NCI-H524 (cell line): ENCODE measurements at regions not wholly inside any gene's neighbourhood (a gene's known extent, or its start where the extent isn't known, plus 50 kb on each side); places are given as distances from the start of the nearest gene placed in this dataset.

Source experiments
- DNase-seq, 2 experiments: peaks; one replicate each; lab custom pipeline; 2025; lab: John Stamatoyannopoulos, UW

DNA sequence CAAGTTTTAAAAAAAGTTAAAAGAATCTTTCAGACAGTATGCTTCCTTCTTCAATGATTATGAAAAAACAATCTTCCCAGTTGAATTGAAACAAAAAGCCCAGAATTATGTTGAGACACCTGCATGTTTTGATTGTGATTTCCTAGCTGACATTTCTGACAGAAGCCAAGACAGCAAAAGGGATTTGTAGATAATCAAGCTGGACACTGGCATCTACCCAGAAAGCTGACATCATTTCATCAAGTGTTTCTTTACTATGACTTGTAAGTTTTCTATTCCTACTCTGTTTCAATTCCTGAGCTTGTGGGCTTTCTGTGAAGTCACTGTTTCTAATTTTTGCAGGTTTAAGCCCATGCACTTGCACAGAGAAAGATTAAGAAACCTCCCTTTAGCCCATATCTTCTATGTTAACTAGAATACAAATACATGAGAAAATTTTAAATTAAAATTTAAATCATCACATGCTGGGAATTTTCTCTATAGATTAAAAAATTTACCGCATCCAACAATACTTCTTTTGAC is 82.9 kb upstream of the CCDC85A start:
- DNase-seq: no peak

DNA sequence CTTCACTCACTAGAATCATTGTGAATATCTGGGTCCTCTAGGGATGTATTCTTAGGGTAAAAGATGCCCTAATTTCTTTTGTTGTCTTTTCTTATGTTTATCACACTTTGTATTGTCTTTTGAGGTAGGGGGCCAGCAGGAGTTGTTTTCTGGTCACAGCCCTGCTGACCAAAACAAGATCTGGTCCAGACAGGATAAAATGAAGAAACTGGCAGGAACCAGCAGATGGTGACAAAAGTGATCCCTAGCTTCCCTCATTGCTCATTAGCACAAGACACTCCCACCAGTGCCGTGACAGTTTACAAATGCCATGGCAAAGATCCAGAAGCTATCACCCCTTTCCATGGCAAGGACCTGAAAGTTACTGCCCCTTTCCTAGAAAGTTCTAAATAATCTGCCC is 81.7 kb upstream of the CCDC85A start:
- peak in 1 of 2 experiments; percentile 8 for DNase-seq

- no peak for DNase-seq
These were observed 80.9 kb upstream of the CCDC85A start for GRCh38 chr2:56102866-56103265.

DNA sequence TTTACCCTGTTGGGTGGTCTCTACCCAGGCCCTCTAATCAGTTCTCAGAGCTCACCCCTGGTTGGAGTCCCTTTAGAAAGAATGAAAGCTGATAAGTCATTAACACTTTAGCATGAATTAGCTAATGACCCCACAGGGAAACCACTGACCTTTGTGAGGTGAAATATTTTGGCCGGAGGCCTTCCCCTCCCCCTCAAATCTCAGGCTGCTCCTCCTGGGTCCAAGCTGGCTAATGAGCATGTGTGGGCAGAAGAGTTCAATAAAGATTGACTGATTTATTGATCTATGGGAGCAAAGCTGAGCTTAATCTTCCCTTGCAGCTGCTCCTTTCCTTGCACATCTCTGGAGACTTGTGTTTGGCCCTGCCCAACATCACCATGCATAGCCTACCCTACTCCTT is 78.8 kb upstream of the CCDC85A start:
- DNase-seq: no peak

- no peak for DNase-seq
These were observed 76.1 kb upstream of the CCDC85A start for GRCh38 chr2:56107502-56108220.

GRCh38 chr2:56108806-56109205 is 75.0 kb upstream of the CCDC85A start:
- no peak for DNase-seq

DNA sequence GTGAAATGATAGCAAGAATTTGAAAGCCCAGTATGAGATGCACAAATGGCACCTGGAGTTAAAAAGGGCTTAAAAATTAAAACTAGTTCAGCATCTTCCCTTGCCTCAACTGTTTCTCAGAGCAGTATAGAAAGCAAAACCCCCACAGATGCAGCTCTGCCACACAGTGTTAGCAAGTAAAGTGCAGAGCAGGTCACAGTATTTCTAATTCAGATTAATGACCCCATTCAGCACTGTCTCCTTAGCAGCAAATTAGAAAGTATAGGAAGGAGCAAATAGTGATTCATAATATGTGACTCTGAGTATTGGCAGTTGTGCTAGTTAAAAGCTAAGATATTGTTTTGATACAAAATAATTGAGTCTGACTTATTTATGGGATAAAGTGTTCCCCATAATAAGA is 73.8 kb upstream of the CCDC85A start:
- DNase-seq: no peak

DNA sequence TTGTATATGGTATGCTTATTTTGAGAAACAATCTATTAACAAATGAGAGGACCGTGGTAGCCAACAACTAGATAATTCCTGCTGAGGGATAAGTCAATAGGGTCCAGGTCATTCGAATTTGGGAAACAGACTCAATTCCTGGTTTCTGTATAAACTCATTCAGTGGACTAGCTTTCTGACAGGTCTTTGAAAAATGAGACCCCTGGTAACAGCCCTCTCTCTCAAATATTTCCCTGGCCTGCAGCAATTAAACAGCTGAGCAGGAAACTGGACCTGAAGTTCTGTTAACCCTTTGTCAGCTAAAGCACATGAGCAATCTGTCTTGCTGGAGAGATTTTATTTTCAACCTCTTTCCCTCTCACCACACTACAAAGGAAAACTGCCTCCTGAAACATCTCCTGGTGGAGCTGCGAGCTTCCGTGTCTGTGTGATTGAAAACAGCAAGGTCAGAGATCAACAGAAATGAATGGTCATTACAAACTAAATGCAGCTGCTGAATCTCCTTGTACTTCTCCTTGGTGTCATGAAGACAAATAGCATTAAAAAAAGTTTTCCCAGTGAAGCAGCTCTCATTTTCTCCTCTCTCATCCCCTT is 70.3 kb upstream of the CCDC85A start:
- no peak for DNase-seq

GRCh38 chr2:56117764-56118163 is 66.0 kb upstream of the CCDC85A start:
- DNase-seq: no peak

DNA sequence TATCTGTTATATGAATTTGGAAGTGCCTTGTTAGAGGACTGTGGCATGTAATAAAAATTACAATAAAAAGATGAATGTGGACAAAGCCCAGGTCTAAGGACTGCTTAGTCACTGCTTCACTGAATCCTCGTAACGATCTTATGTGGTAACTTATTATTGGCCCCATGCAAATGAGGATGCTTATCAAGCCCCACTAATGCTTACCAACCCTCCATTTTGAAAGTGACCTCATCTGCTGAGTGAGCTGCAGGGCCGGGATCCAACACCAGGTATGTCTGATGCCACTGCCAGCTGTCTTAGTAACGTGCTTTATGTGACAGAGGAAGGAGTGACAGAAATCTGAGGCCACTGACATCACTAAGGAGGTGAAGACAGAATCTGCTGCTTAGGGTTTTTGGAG is 65.3 kb upstream of the CCDC85A start:
- DNase-seq: no peak

DNA sequence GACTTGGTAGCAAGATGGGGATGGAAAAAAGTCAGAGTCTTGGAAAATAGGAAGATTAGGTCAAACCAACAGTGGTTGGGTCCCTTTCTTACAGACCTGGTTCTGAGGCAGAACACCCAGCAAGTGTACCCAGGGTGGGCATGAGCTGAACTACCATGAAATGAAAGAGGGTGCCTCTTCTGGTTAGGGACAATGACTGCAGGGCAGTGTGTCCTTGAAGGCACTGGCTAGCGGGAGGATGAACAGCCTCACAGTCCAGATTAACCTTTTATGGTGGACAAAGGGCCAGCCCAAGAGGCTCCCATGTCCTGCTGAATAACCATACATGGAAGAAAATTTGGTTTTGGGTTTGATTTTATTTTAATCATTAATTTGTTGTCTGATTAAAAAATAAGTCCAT is 61.8 kb upstream of the CCDC85A start:
- DNase-seq: no peak

DNA sequence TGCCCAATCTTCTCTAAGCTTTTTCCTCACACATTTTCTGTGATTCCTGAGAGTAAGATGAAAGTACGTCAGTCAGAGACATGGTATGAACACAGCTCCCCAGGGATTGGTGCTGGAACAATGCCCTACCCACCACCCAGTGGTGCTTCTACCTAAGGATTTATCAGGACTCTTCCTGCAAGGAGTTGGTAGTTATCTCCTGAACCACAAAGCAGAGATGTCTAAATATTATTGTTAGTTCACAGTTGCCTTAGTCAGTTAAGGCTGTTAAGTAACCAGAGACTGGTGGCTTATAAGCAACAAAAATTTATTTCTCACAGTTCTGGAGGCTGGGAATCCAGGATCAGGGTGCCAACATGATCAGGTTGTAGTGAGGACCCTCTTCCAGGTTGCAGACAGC is 60.3 kb upstream of the CCDC85A start:
- no peak for DNase-seq

GRCh38 chr2:56127010-56127409 is 56.8 kb upstream of the CCDC85A start:
- DNase-seq: no peak

DNA sequence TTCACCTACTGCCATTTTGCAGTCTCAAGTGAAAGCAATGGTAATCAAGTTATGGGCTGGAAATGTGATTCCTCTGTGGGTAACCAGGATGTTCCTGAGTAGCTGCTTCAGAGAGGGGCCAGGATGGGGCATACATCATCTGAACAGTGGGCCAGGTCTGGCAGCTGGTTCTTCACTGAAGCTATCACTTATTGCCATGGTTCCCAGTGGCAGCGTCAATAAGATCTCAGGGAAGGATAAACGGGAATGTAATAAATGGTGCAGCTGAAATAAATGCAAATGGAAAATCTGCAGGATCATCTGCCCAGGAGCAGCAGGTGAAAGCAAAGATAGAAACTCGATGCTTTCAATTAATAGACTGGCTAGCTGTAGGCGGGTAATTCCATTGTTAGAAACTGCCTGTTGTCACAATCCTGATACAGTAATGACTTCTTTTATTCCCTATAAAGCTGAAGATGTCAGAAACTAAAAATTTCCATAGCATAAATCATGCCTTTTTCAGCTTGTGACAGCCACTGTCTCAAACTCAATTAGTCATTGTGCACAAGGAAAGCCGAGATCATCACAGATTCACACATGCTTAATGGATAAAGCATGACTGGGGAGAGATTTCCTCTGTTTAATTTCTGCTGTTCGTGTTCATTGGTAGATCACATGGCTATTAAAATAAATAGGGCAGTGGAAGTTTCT is 56.2 kb upstream of the CCDC85A start:
- DNase-seq: peak in 1 of 2 experiments; percentile 23

- DNase-seq: no peak
These were observed 55.6 kb upstream of the CCDC85A start for GRCh38 chr2:56128235-56128634.

GRCh38 chr2:56130463-56131070 is 53.2 kb upstream of the CCDC85A start:
- DNase-seq: peak in 1 of 2 experiments; percentile 59

DNA sequence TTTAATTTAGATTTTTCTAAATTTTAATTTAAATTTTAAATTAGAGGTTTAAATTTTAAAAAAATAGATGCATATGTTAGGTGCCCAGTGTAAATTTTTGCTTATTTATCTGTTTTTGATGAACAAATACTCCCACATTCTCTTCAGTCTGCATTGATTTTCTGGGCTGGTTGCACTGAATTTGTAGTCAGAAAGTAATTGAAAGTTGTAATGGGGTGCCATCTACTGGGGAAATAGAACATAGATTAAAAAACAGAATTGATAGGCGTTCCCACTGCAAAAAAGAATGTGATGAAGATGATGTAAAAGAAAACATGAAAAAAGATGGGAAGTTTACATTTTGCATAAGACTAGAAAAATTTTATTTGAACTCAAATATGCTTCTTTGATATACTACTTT is 51.7 kb upstream of the CCDC85A start:
- peak; percentile 61 for DNase-seq

DNA sequence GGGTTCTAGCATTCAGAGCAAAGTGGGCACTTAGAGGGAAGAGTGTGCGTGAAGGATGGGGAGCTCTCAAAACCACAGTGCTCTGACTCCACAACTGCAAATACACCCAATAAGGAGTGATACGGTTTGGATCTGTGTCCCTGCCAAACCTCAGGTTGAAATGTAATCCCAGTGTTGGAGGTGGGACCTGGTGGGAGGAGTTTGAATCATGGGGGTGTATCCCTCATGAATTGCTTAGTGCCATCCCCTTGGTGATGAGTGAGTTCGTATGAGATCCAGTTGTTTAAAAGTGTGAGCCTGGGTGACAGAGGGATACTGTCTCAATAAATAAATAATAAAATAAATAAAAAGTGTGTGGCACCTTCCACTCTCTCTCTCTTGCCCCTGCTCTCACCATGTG is 50.3 kb upstream of the CCDC85A start:
- no peak for DNase-seq

- no peak for DNase-seq
These were observed 49.7 kb upstream of the CCDC85A start for GRCh38 chr2:56133931-56134629.
